OCI-LY3 (cell line): ENCODE measurements at regions not wholly inside any gene's neighbourhood (a gene's known extent, or its start where the extent isn't known, plus 50 kb on each side); places are given as distances from the start of the nearest gene placed in this dataset.

Experiments
- EZH2phosphoT487 ChIP-seq: fragments of 200-600 bp; shearing (Covaris generic); IDR thresholded peaks from 2 replicates; pipeline ENCODE4 v1.6.1; 2018; ENCODE audit warnings: antibody characterized with exemption, mixed run types, low read depth
- TF ChIP-seq, protein P1 (sequence below): fragments of 200-600, 300-600 bp; sonication (generic); IDR thresholded peaks from 2 replicates; pipeline ENCODE4 v1.5.1; 2014; ENCODE audit warnings: antibody characterized with exemption, low read length, low read depth

- TF ChIP-seq, protein P1, sequence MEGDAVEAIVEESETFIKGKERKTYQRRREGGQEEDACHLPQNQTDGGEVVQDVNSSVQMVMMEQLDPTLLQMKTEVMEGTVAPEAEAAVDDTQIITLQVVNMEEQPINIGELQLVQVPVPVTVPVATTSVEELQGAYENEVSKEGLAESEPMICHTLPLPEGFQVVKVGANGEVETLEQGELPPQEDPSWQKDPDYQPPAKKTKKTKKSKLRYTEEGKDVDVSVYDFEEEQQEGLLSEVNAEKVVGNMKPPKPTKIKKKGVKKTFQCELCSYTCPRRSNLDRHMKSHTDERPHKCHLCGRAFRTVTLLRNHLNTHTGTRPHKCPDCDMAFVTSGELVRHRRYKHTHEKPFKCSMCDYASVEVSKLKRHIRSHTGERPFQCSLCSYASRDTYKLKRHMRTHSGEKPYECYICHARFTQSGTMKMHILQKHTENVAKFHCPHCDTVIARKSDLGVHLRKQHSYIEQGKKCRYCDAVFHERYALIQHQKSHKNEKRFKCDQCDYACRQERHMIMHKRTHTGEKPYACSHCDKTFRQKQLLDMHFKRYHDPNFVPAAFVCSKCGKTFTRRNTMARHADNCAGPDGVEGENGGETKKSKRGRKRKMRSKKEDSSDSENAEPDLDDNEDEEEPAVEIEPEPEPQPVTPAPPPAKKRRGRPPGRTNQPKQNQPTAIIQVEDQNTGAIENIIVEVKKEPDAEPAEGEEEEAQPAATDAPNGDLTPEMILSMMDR = no peak
- no peak for TF ChIP-seq EZH2phosphoT487
These were observed 469.1 kb downstream of the TSHZ3 start for GRCh38 chr19:30880151-30880550.
